Heart left ventricle (tissue), 13 donors: ENCODE measurements at regions not wholly inside any gene's neighbourhood (a gene's known extent, or its start where the extent isn't known, plus 50 kb on each side); places are given as distances from the start of the nearest gene placed in this dataset.

Experiments
- POLR2A ChIP-seq, 2 donors: fragments of 450-650 bp; IDR thresholded peaks; one replicate each; pipeline ENCODE4 v1.6.1; 2017; ENCODE audit warnings: antibody characterized with exemption in 2 of 2, mild to moderate bottlenecking in 2 of 2, moderate library complexity in 2 of 2
- TF ChIP-seq, protein P1 (sequence below), 12 donors: fragments of 200-600 bp; sonication (generic) in 4 of 12; IDR thresholded peaks; one replicate each; pipeline versions ENCODE4 v1.5.0 to v1.8.0; 2018 to 2022; ENCODE audit warnings: antibody characterized with exemption in 12 of 12, mild to moderate bottlenecking in 5 of 12
- donor health status: ischemic (EF 13 %, LVEDD 7.1; RV severe dilation, severe dysfunction).
- donor health status: DM: no; HTN: yes; CAD: no.
- donor health status: DM: no; HTN: no; CAD: no.
- donor health status: ischemic (EF 25% LVEDD 6.9; RV normal size, moderate dysfunction).
- donor health status: ischemic (EF 25% LVEDD 5.7; RV mildly dilated, moderate dysfunction).
- donor health status: ischemic (EF 35%, LVEDD 5.7; RV mildly dilated, moderate dysfunction).
- donor health status: nonischemic (EF 11% LVEDD 7.7; RV severe dilation, severe dysfunction).
- donor health status: DM: yes; HTN: yes; CAD: no.
- donor health status: PGD.
- donor health status: ischemic (EF 29% LVEDD 5.4; RV normal size, mild dysfunction).
- donor health status: nonischemic (EF 23%, LVEDD 6.1; RV moderate dilation, normal function).

GRCh38 chr14:99064262-99064954 is 207.6 kb downstream of the BCL11B start:
- TF ChIP-seq, protein P1, sequence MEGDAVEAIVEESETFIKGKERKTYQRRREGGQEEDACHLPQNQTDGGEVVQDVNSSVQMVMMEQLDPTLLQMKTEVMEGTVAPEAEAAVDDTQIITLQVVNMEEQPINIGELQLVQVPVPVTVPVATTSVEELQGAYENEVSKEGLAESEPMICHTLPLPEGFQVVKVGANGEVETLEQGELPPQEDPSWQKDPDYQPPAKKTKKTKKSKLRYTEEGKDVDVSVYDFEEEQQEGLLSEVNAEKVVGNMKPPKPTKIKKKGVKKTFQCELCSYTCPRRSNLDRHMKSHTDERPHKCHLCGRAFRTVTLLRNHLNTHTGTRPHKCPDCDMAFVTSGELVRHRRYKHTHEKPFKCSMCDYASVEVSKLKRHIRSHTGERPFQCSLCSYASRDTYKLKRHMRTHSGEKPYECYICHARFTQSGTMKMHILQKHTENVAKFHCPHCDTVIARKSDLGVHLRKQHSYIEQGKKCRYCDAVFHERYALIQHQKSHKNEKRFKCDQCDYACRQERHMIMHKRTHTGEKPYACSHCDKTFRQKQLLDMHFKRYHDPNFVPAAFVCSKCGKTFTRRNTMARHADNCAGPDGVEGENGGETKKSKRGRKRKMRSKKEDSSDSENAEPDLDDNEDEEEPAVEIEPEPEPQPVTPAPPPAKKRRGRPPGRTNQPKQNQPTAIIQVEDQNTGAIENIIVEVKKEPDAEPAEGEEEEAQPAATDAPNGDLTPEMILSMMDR (IDR thresholded peaks at IDR 0.05) = no peak
- TF ChIP-seq POLR2A (IDR thresholded peaks at IDR 0.05) = no peak
